HG03558 (cell line): ENCODE measurements at regions not wholly inside any gene's neighbourhood (a gene's known extent, or its start where the extent isn't known, plus 50 kb on each side); places are given as distances from the start of the nearest gene placed in this dataset.

ENCODE experiments used
- ATAC-seq: cut with Tn5 transposase; IDR thresholded peaks from one replicate; pipeline ENCODE4 v1.9.1; 2021; ENCODE audit warnings: moderate number of reproducible peaks; ENCODE audit not compliant: unreplicated experiment; ENCODE audit errors: extremely low read depth

DNA sequence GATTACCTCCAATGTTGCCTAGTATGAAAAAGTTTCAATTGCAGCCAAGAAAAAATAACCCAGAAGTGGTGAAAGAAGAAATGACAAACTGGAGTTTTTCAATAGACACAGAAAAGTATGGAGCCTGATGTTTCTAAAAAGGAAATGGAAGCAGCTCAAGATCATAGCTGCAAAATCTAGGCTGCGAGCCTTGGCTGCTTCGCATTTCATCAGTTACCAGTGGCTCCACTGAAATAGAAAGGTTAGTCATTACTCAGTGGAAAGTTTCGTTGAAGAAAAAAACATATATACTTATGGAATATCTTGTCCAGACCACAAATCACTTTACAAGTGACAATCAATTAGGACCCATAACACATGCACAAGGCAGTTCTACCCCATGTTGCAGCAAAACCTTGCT, 206.8 kb upstream of the SOX9 start:
- ATAC-seq: no peak

DNA sequence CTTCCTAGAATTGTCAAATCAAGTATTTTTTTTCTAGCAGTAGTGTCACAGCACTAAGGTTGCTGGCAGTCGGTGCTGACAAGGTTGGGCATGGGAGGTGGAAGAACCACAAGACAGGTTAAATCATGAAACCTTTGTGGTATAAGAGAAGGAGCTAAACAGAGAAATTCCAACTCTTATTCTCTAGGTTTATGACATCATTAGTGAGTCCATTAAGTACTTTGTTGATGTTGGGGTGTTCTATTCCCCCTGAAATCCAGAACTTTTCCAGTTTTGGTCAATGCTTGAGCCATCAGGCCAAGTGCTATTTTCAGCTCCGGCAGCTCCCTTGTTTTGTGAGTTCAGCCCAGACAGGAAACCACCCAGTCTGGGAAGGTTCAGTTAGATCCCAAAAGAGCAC, 206.0 kb upstream of the SOX9 start:
- no peak for ATAC-seq

DNA sequence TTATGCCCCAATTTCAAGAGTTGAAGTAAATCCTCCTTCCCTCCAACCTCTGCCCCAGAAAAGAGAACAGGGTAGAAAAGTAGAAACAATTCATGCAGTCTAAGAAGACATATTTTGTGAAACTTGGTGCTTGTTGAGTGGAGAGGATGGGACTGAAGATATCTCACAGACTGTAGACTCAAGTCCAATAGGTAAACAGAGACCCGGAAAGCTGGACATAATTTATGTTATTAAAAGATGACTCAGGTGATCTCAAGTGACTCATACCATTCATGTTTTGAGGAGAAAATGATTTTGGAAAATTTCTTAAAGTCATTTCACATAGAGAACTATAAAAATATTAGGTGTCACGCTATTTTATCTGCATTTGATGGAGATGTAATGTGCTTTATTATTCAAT, 203.1 kb upstream of the SOX9 start:
- no peak for ATAC-seq

DNA sequence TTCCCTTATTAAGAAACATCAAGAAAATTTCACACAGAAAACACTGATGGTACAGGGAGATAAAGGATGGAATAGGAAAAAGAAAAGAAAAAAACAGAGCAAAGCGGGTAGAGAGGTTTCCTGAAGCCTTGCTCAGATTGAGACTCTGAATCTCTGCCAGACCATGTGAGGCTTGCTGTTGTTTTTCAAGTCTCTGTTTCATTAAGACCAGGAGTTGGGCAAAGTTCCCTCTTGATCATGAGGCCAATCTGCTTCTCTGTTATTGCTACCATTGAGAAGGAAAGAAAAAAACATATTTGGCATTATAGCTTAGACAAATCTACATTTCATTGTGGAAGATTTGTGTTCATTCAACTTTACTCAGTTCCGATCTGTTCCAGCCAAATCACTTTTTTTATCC, 201.6 kb upstream of the SOX9 start:
- ATAC-seq: no peak

DNA sequence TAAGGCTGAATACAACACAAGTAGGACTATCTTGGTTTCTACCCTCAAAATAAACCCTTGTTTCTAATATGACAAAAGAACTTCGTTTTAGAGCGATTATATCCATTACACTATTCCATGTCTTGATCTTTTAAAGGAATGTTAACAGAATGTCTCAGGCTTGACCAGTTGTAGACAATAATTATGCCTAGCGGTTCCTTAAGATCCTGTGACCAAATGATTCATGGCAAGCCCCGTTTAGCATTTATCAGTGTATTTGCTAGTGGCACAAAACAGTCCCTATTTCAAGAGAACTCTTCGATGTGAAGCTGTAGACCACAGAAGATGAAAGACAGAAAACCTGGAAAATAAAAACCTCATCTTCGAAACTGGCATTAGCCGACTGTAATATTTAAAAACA, 200.9 kb upstream of the SOX9 start:
- ATAC-seq: no peak

DNA sequence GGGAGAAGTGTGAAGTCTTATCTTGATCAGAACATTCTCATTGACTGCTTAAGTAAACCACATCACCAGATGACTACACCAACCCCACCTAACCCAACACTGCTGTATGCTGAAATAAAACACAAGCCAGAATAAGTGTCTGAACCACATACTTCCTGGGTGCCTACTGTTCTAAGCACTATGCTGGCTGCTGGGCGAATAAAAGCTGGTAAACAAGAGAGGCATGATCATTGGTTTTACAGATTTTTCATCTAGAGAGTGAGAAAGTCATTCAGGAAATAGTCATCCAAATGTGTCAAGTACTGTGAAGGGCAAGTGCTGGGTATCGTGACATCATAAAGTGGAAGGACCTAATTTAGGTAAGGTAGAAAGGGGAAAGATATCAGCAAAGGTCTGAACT, 199.0 kb upstream of the SOX9 start:
- ATAC-seq: no peak

DNA sequence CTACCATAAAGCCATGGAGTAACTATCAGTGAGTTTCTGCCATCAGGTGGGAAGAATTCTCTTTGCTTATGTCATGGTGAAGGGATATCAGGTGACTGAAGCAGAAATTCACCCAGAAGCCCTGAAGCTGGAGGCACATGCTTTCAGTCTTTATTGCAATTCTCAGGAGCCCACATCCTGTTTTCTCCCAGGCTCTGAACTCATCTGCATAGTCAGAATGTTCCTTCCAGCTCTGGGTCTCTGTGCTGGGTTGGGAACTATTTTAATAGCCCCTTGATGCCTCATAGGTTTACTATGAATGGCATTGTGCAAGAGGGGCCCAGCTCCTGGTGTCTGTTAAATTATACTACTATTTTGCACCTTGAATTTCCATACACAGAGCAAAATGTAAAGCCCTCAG, 198.4 kb upstream of the SOX9 start:
- no peak for ATAC-seq

DNA sequence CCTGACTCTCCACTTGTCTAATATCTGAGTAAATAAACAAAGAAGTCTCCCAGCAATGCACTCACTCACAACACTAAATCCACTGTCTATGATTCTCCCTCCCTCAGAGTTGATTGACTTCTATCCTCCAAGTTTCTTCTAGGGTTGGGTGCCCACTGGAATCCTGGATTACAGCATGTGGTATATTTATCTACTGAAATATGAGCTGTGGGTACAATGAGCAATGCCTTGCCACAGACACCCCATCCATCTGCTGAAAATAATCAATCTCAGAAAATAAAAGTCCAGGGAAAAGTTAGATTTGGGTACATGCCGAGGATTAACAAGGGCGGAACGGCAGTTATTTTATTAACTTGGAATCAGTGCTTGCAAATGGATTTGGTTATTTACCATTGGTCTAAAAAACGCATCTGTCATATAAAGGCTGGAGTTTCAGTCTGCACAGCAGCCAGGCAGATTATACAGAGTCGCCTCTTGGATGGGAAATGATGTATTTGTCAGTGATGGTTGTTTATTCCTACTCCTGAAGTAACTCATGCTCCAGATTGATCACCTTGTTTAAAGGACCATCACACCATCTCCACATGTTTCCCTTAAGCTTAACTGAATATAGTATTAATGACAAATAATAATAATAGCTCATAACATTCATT, 193.9 kb upstream of the SOX9 start:
- ATAC-seq: no peak

DNA sequence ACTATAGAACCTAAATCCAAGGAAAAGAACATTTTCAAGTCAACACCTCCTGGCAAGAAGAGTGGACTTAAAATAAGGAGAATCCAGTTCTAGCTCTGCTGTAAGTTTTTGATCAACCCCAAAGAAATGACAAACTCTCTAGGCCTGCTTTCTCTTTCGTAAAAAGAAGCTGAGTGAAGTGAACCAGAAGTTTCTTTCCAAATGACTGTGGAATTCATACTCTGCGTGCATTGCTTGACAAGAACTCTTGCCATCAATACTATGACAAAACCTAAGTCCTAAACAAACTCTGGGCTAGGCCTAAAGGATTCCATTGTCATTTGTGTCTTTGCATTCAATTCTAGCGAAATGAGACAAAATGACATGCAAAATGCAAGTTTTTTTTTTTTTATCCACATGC, 187.5 kb upstream of the SOX9 start:
- ATAC-seq: no peak

DNA sequence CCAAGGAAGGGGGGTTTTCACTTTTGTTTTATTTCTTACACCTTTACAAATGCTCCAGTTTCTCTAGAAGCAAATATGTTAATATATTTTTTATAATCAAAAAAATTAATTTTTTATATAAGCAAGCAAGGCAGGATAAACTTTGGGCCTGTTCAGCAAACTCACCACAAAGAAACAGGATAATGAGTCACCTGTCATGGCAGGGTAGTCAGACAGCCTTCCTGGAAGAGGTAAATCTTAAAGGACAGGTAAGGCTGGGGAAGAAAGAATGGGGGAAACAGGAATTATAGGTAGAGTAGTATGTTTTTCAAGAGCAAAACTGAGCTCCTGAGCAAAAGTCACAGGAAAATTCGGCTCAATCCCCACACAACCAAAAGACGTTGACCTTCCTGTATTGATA, 186.3 kb upstream of the SOX9 start:
- no peak for ATAC-seq

DNA sequence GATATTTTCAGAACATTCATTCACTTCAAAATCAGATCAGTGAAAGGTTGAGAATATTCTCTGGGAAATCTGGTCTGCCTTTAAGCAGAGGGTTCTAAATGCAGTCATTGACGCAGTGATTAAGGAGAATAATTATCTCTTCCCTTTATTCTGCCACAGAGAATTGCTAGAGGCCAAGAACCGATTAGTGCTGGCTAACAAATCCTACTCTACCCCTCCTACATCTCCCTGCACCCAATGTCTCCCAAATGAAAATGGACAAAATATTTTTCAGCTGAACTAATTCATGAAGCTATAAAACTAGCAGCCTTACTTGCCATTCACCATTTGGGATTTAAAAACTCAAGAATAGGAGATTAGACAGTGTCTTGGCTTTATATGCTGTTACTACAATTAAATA, 185.5 kb upstream of the SOX9 start:
- ATAC-seq: no peak

DNA sequence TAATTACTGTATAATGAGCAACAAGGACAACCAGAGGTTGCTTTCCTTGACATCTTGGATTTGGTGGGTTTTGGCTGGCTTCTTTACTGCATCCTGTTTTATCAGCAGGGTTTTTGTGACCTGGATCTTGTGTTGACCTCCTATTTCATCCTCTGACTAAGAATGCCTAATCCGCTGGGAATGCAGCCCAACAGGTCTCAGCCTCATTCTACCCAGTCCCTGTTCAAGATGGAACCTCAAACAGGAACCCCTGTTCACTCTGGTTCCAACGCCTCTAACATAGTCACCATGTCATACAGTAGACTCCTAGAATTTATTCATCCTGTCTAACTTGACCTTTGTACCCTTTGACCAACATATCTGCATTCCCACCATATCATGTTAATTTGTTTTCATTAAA, 183.8 kb upstream of the SOX9 start:
- ATAC-seq: no peak

DNA sequence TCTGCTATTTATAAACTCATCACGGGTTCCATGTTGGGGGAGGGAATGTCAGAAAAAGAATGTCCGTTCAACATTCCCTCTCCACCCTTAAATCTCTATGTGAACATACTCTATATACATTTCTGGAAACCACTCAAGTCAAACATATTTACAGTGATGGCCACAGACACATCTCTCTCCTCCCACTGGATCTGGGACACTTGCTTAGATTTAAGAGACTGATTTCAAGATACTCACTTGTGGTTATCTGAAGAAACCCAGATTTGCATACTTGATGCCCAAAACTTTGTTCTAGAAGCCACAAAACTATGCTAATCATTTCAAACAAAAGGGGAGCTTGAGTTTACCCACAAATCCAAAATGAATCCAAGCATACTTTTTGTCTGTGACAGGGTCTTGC, 182.9 kb upstream of the SOX9 start:
- ATAC-seq: no peak

DNA sequence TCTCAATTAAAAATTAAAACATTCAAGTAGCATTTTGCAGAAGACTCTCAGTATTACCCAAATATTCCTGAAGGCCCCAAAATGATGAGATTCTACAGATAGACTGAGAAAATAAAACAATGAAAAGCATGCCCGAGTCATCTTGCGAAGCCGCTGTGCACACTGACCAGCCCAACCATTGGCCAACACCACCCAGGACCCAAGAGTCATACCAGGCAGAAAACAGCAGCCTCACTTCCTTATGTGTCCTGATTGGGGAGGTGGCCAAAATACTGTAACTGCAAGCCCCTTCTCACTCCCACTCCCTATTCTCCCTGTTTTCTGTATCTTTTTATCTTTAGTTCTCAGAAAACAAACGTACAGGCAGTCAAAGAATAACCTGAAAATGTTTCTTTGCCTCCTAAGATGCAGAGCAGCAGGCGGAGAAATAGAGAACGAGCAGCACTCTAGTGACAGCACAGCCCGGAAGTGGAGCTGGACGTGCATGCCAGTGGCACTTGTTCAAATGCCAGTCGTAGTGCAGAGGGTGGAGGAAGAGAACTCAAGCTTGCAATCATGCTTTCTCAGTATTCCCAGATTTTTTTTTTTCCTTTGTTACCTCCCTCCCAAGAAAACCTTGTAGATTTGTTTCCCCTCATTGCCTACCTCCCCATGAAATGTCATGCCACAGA, 182.3 kb upstream of the SOX9 start:
- no peak for ATAC-seq

DNA sequence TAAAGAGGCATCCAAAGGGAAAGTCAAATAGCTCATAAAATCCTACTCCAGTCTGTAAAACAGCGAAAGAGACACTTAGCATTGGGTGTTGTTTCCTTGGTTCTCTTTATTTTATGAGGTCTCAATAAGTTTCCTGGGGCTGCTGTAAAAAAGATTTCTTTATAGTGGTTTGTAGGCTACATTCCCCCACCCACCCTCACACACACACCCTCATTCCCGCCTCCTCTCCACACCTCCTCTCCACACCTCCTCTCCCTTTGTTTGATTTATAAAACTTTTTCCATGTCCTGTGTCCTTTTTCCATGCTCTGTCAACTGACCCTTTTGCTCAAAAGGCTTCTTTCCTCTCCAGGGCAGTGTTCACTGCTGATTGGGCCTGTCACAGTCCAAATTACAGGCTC, 178.9 kb upstream of the SOX9 start:
- ATAC-seq: no peak

DNA sequence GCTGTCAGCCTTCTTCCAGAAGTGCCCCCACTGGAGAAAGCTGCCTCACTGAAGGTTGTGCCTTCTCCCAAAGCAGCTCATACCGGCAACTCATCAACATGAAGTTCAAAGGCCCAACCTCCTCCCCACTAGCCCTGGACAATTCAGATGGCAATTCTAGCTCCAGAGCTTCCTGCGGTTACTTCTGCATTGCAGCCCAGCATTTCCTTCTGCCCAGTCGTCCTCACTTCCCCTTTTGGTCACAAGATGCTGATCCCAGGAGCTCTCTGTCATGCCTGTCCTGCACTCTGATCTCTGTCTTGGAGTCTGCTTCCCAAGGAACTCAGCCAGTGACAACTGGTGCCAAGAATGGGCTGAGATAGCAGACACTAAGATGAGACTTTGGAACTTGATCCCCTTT, 178.2 kb upstream of the SOX9 start:
- no peak for ATAC-seq

DNA sequence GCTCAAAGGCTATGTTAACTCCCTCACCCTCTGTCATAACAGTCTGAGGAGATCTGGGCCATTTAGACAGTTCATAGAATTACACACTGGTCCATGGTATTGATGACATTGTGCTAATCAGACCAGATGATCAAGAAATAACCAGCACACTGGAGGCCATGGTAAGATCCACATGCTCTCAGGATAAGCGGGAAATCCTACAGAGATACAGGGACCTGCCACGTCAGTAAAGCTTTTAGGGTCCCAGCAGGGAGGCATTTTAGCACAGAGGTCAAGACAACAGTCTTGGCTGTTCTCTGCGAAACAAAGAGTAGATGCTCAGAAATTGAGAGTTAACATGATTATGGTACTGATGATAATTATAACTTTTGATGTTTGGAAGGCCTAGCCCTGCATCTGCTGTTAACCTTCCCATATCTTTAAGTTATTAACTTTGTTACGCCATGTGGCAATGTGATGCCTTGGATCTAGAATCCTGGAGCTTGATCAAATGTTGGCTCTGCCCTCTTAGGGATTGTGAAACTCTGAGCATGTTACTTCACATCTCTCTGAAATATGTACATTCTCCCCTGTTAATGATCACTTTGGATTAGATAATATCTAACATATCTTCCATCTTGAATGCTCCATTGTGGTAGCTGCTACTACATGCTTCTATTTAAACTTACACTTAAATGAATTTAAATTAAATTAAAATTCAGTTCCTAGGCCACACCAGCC, 172.0 kb upstream of the SOX9 start:
- ATAC-seq: no peak

DNA sequence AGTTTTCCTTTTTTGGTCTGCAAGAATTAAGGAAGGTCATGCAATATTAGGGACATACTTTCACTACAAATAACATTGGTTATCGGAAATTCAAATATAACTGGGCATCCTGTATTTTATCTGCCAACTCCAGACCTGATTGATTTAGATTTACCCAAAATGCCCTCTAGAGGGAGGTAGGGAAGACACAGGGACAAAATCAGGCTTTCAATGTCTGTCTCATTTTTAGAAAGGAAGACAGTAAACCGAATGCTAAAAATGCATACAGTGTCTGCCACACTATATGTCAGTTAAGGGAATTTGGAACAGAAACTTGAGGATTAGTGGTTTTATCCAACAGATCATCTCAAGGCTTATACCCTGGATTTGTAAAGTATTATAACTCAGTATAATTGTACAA, 161.7 kb upstream of the SOX9 start:
- no peak for ATAC-seq

DNA sequence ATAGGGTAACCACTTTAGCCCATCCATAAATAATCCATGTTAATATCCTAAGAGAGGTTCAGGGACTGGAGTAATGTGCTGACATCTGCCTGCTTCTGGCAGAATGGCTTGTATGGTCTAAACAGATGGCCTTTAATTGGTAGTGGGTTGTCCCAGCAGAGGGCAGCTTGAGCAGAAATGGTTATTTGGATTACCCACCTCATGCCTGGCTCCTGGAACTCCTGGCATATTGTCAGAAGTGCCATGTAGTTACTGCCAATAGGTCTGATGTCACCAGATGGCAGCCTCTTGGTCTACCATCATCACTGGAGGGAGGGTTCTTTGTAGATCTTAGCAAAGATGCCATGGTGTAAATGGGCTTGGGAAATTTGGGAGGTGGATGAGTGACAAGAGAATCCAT, 157.5 kb upstream of the SOX9 start:
- no peak for ATAC-seq

DNA sequence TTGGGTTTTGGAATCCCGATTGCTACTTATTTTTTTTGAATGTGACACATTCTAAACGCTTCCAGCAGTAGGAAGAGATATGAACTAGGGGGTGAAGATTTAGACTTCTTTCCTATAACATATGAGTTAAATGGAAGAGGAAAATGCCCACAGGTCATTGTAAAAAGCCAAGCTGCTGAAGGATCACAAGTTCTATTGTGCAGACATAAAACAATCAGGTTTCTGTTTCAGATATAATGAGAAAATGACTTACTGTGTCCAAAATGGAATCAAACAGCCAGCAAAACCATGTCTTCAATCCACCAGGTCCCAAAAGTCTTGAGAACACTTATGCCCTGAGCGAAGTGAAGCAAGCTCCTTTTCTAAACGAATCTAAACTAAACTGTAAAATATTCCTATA, 157.0 kb upstream of the SOX9 start:
- no peak for ATAC-seq

DNA sequence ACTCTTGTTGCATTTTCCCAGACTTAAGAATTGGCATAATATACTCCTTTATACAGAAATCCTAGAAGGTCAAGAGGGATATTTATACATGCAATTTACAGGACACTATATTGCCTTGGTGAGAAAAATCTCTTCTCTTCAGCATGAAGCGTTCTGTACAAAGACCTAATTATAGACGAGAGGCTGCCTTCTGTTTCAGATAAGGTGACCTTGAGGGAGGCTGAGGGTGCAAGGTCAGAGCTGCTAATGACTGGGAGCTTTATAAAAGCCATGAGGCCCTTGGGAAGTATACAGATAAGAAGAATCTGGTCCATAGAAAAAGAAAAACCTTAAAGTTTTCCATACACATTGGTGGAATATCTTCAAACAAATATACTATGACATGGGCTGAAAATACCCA, 156.3 kb upstream of the SOX9 start:
- ATAC-seq: no peak

DNA sequence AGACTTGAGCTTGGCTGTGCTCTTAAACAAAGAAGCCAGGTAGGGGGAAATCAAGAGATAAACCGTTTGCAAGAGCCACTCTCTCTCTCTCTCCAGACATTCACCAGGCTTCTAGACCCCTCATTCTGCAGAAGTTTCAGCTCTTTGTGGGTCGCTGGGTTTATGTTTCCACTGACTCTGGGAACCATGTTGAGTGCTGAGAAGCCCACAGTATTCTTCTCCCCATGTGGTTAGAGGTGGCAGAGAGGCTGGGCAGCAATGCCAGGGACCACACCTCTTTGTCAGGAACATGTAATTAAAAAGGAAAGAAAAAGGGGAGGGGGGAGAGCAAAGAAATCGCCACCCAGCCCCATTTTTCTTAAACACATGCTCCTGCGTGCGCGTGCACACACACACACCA, 154.8 kb upstream of the SOX9 start:
- no peak for ATAC-seq
